Inflammatory macrophage treated with lipopolysaccharide for 4 hours (primary cell): ENCODE measurements at regions not wholly inside any gene's neighbourhood (a gene's known extent, or its start where the extent isn't known, plus 50 kb on each side); places are given as distances from the start of the nearest gene placed in this dataset.

Source experiments
- DNase-seq: peaks from one replicate; pipeline ENCODE4 v3.0.0-alpha.2; 2020

GRCh38 chr1:98813738-98814309 lies 152.3 kb downstream of the SNX7 start:
- DNase-seq = peak; percentile 2

- no peak for DNase-seq
These were observed 156.3 kb downstream of the SNX7 start for GRCh38 chr1:98817821-98818220.

- no peak for DNase-seq
These were observed 159.9 kb downstream of the SNX7 start for GRCh38 chr1:98821379-98821778.

GRCh38 chr1:98824736-98825135 lies 163.2 kb downstream of the SNX7 start:
- no peak for DNase-seq

GRCh38 chr1:98827041-98827440 lies 165.5 kb downstream of the SNX7 start:
- no peak for DNase-seq

- DNase-seq = no peak
These were observed 164.8 kb downstream of the PLPPR5 start for GRCh38 chr1:98839840-98840239.
